ENCODE measurements at regions not wholly inside any gene's neighbourhood (a gene's known extent, or its start where the extent isn't known, plus 50 kb on each side); places are given as distances from the start of the nearest gene placed in this dataset.

DNA sequence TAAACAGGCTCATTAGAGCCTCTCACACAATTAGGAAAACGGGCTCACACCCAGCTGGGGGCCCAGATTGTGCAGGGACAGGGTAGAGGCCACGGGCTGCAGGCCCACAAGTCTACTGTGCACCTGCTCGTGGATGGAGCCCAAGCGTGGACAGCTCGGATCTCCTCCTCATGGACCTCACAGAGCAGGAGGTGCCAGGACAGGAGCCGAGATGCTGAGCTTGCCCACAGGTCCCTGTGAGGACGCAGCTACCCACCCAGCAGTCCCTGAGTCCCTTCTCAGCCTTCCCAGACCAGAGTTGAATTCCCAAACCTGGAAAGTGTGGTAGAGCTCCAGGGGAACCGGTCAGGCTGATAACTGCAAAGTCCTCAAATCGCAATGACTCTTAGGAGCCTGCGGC is 70.6 kb upstream of the OLFM1 start:
- DNase-seq = no peak
- ATAC-seq = no peak
- ChIA-PET CTCF (no interaction called here), POLR2A (ENCODE audit: unreplicated experiment) (no interaction called here)
- peaks cover 20% of the 10 kb centered on the region; the same call in 1 of the 2 replicates for H3K27me3 ChIP-seq (ENCODE audit: low read length)
- H4K20me1 ChIP-seq (ENCODE audit: low read length) = no peaks in the 10 kb centered on the region
- H3K27ac ChIP-seq (ENCODE audit: low read length) = no peak overlapping the region
- no peaks in the 10 kb centered on the region for H3K36me3 ChIP-seq (ENCODE audit: low read depth, low read length)
- no peak overlapping the region for H3K9ac ChIP-seq (ENCODE audit: low read length)
- no peak overlapping the region for H2AFZ ChIP-seq (ENCODE audit: low read length)
- TF ChIP-seq, protein P1, sequence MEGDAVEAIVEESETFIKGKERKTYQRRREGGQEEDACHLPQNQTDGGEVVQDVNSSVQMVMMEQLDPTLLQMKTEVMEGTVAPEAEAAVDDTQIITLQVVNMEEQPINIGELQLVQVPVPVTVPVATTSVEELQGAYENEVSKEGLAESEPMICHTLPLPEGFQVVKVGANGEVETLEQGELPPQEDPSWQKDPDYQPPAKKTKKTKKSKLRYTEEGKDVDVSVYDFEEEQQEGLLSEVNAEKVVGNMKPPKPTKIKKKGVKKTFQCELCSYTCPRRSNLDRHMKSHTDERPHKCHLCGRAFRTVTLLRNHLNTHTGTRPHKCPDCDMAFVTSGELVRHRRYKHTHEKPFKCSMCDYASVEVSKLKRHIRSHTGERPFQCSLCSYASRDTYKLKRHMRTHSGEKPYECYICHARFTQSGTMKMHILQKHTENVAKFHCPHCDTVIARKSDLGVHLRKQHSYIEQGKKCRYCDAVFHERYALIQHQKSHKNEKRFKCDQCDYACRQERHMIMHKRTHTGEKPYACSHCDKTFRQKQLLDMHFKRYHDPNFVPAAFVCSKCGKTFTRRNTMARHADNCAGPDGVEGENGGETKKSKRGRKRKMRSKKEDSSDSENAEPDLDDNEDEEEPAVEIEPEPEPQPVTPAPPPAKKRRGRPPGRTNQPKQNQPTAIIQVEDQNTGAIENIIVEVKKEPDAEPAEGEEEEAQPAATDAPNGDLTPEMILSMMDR (conservative IDR thresholded peaks at IDR 0.05; ENCODE audit: low read depth, low read length) = no peak
- TF ChIP-seq EZH2 (IDR thresholded peaks at IDR 0.05; ENCODE audit: low read length, unreplicated experiment) = no peak
- TF ChIP-seq EZH2phosphoT487 (IDR thresholded peaks at IDR 0.05; ENCODE audit: borderline replicate concordance, low read length) = no peak
- no peaks in the 10 kb centered on the region for H3K9me2 ChIP-seq (replicated peaks; ENCODE audit: low read length)
- no peaks in the 10 kb centered on the region for H3K4me1 ChIP-seq (ENCODE audit: insufficient read depth, low read length)
- intact Hi-C loops (cut with micrococcal nuclease) = no loop called here
- no peaks in the 10 kb centered on the region for H3K79me2 ChIP-seq (ENCODE audit: low read length)
- H3F3A ChIP-seq (ENCODE audit: low read length, unreplicated experiment) = no peaks in the 10 kb centered on the region
- H3K4me3 ChIP-seq (ENCODE audit: low read length) = no peak overlapping the region
- H3K9me3 ChIP-seq (ENCODE audit: low read length) = no peaks in the 10 kb centered on the region
- BruUV-seq (replicated peaks) = no TSS peak
- no peak overlapping the region for H3K4me2 ChIP-seq (ENCODE audit: low read length)

DNA sequence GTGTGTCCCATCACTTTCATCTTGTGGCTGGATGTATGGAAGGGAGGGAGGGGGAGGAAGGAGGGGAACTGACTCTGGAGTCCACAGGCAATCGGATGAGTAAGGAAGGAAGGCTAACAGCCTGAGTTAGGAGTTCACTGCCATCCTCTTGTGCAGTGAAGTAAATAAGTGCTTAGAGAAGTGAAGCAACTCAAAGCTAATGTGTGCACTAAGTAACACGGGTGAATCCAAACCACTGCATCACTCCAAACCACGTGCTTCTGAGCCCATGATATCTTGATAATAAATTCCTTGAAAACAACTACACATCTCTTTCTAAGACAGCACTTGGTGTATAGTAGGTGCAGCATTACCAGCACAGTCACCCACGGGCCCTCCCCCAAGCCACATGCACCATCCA is 69.6 kb upstream of the OLFM1 start:
- no TSS peak for BruUV-seq (replicated peaks)

GRCh38 chr9:135018306-135018915 is 69.1 kb upstream of the OLFM1 start:
- POLR2A ChIA-PET (ENCODE audit: unreplicated experiment) = no interaction called here

More for the DNA sequence above, 69.6 kb upstream of the OLFM1 start:
- Histone ChIP-seq H3K36me3 (ENCODE audit: low read depth, low read length) (no peaks in the 10 kb centered on the region), H4K20me1 (ENCODE audit: low read length) (no peaks in the 10 kb centered on the region), H3K79me2 (ENCODE audit: low read length) (no peaks in the 10 kb centered on the region), H3K9me2 (replicated peaks; ENCODE audit: low read length) (no peaks in the 10 kb centered on the region), H3K4me2 (ENCODE audit: low read length) (no peak overlapping the region), H3F3A (ENCODE audit: low read length, unreplicated experiment) (no peaks in the 10 kb centered on the region), H3K27me3 (ENCODE audit: low read length) (peaks cover 20% of the 10 kb centered on the region; the same call in 1 of the 2 replicates), H3K27ac (ENCODE audit: low read length) (no peak overlapping the region), H3K4me3 (ENCODE audit: low read length) (no peak overlapping the region), H2AFZ (ENCODE audit: low read length) (no peak overlapping the region), H3K9ac (ENCODE audit: low read length) (no peak overlapping the region), H3K4me1 (ENCODE audit: insufficient read depth, low read length) (no peaks in the 10 kb centered on the region; the same call in 1 of the 2 replicates), H3K9me3 (ENCODE audit: low read length) (no peaks in the 10 kb centered on the region)
- intact Hi-C loops (cut with micrococcal nuclease) = no loop called here
- no peak for DNase-seq
- ChIA-PET CTCF (no interaction called here), POLR2A (ENCODE audit: unreplicated experiment) (no interaction called here)
- ATAC-seq = no peak
- TF ChIP-seq, protein P1 (conservative IDR thresholded peaks at IDR 0.05; ENCODE audit: low read depth, low read length) = no peak
- TF ChIP-seq EZH2 (IDR thresholded peaks at IDR 0.05; ENCODE audit: low read length, unreplicated experiment) = no peak
- TF ChIP-seq EZH2phosphoT487 (IDR thresholded peaks at IDR 0.05; ENCODE audit: borderline replicate concordance, low read length) = no peak

More at GRCh38 chr9:135018306-135018915, 69.1 kb upstream of the OLFM1 start:
- Histone ChIP-seq H3K9me3 (ENCODE audit: low read length) (no peaks in the 10 kb centered on the region), H3K27ac (ENCODE audit: low read length) (no peak overlapping the region), H3K36me3 (ENCODE audit: low read depth, low read length) (no peaks in the 10 kb centered on the region), H3K27me3 (ENCODE audit: low read length) (peaks cover 20% of the 10 kb centered on the region; the same call in 1 of the 2 replicates), H3K4me2 (ENCODE audit: low read length) (no peak overlapping the region), H3K79me2 (ENCODE audit: low read length) (no peaks in the 10 kb centered on the region), H3F3A (ENCODE audit: low read length, unreplicated experiment) (no peaks in the 10 kb centered on the region), H3K4me1 (ENCODE audit: insufficient read depth, low read length) (no peaks in the 10 kb centered on the region; the same call in 1 of the 2 replicates), H4K20me1 (ENCODE audit: low read length) (no peaks in the 10 kb centered on the region), H3K9me2 (replicated peaks; ENCODE audit: low read length) (no peaks in the 10 kb centered on the region), H2AFZ (ENCODE audit: low read length) (no peak overlapping the region), H3K4me3 (ENCODE audit: low read length) (no peak overlapping the region), H3K9ac (ENCODE audit: low read length) (no peak overlapping the region)
- intact Hi-C loops (cut with micrococcal nuclease) = no loop called here
- DNase-seq (no peak), ATAC-seq (no peak)
- TF ChIP-seq EZH2 (IDR thresholded peaks at IDR 0.05; ENCODE audit: low read length, unreplicated experiment) (no peak), EZH2phosphoT487 (IDR thresholded peaks at IDR 0.05; ENCODE audit: borderline replicate concordance, low read length) (no peak)
- TF ChIP-seq, protein P1 (conservative IDR thresholded peaks at IDR 0.05; ENCODE audit: low read depth, low read length) = no peak
- no TSS peak for BruUV-seq (replicated peaks)
- CTCF ChIA-PET = no interaction called here

Data from PC-3 (cell line).